B cell (primary cell): ENCODE measurements at regions not wholly inside any gene's neighbourhood (a gene's known extent, or its start where the extent isn't known, plus 50 kb on each side); places are given as distances from the start of the nearest gene placed in this dataset.

Source experiments
- ATAC-seq: fragments of 200-7000 bp; cut with Tn5 transposase; one replicate; pipeline ENCODE4 v1.10.0; 2021; ENCODE audit warnings: low read depth, mild to moderate bottlenecking, moderate number of reproducible peaks, moderate library complexity
- CTCF ChIA-PET: fragments of 350-600 bp; sonication (Branson Sonifier 250); formaldehyde crosslinking; loops from one replicate; lab custom pipeline; 2021; ENCODE audit warnings: antibody characterized with exemption, inconsistent platforms; lab: Charles Lee
- POLR2A ChIA-PET: fragments of 350-600 bp; sonication (Branson Sonifier 250); formaldehyde crosslinking; loops from one replicate; lab custom pipeline; 2021; ENCODE audit warnings: antibody characterized with exemption; lab: Charles Lee
- DNase-seq: peaks from one replicate; pipeline ENCODE4 v3.0.0; 2013
- H2AFZ ChIP-seq: 2 replicates; pipeline ENCODE4 v1.6.1; 2012; ENCODE audit warnings: mild to moderate bottlenecking, low read depth, low read length; ENCODE audit not compliant: insufficient read depth, poor library complexity, severe bottlenecking
- H3K27ac ChIP-seq, 2 donors: 1 replicate in 1 of 2; 2 replicates in 1 of 2; pipeline ENCODE4 v1.5.1; 2012 to 2013; ENCODE audit warnings: low read length in 2 of 2, mild to moderate bottlenecking in 2 of 2, moderate library complexity in 1 of 2
- H3K27me3 ChIP-seq, 4 experiments: fragments of 200-600 bp in 1 of 4; sonication (generic) in 1 of 4; replicated peaks in 1 of 4; 1 replicate in 2 of 4; 2 replicates in 2 of 4; pipeline versions ENCODE4 v1.6.1 to v1.7.0; 2013 to 2016; ENCODE audit warnings: low read length in 3 of 4, mild to moderate bottlenecking in 2 of 4, mixed read lengths in 1 of 4, moderate library complexity in 1 of 4; ENCODE audit not compliant: insufficient read depth in 4 of 4, control insufficient read depth in 3 of 4; ENCODE audit errors: control extremely low read depth in 1 of 4
- H3K36me3 ChIP-seq, 2 experiments: replicated peaks in 1 of 2; 1 replicate in 1 of 2; 2 replicates in 1 of 2; pipeline versions ENCODE4 v1.6.1 to v1.7.1; 2013; ENCODE audit warnings: low read length in 1 of 2; ENCODE audit not compliant: insufficient read depth in 2 of 2, control insufficient read depth in 1 of 2; ENCODE audit errors: control extremely low read depth in 1 of 2, extremely low read depth in 1 of 2
- H3K4me1 ChIP-seq, 2 donors: fragments of 200-600 bp in 1 of 2; sonication (generic) in 1 of 2; 1 replicate in 1 of 2; 2 replicates in 1 of 2; pipeline versions ENCODE4 v1.5.1 to v1.6.1; 2013 to 2017; ENCODE audit warnings: low read length in 2 of 2; ENCODE audit not compliant: control insufficient read depth in 2 of 2, insufficient read depth in 2 of 2
- H3K4me2 ChIP-seq: replicated peaks from 2 replicates; pipeline ENCODE3; 2012; ENCODE audit warnings: mild to moderate bottlenecking, low read depth, low read length; ENCODE audit not compliant: poor library complexity, severe bottlenecking
- H3K4me3 ChIP-seq, 5 experiments: fragments of 200-600 bp in 1 of 5; sonication (generic) in 1 of 5; 1 replicate in 3 of 5; 2 replicates in 2 of 5; pipeline versions ENCODE4 v1.5.1 to v1.7.0; 2011 to 2016; ENCODE audit warnings: low read length in 4 of 5, mild to moderate bottlenecking in 4 of 5, low read depth in 2 of 5, control low read depth in 1 of 5, moderate library complexity in 1 of 5; ENCODE audit not compliant: insufficient read depth in 1 of 5; ENCODE audit errors: control extremely low read depth in 1 of 5, extremely low read depth in 1 of 5
- H3K79me2 ChIP-seq: fragments of 200-600 bp; sonication (generic); one replicate; pipeline ENCODE4 v1.6.0; 2016; ENCODE audit warnings: low read length; ENCODE audit not compliant: control insufficient read depth, insufficient read depth
- H3K9ac ChIP-seq: fragments of 200-600 bp; sonication (generic); 2 replicates; pipeline ENCODE4 v1.6.1; 2017; ENCODE audit warnings: mild to moderate bottlenecking, low read length, moderate library complexity
- H3K9me3 ChIP-seq, 3 donors: one replicate each; pipeline versions ENCODE4 v1.6.1 to v1.7.1; 2013; ENCODE audit warnings: low read length in 2 of 3; ENCODE audit not compliant: control insufficient read depth in 2 of 3, insufficient read depth in 1 of 3; ENCODE audit errors: control extremely low read depth in 1 of 3
- H4K20me1 ChIP-seq: 2 replicates; pipeline ENCODE4 v1.6.0; 2012; ENCODE audit warnings: mild to moderate bottlenecking, low read length; ENCODE audit not compliant: insufficient read depth, control insufficient read depth, poor library complexity, severe bottlenecking
- H3K27ac Mint-ChIP-seq: one replicate; pipeline ENCODE4 v1.8.0; 2021; ENCODE audit warnings: mixed read lengths
- H3K27me3 Mint-ChIP-seq: one replicate; pipeline ENCODE4 v1.8.0; 2021; ENCODE audit warnings: mixed read lengths
- H3K4me1 Mint-ChIP-seq: one replicate; pipeline ENCODE4 v1.8.0; 2021; ENCODE audit warnings: mixed read lengths
- H3K4me3 Mint-ChIP-seq: one replicate; pipeline ENCODE4 v1.8.0; 2021; ENCODE audit warnings: mixed read lengths
- H3K9me3 Mint-ChIP-seq: one replicate; pipeline ENCODE4 v1.8.0; 2022; ENCODE audit warnings: mixed read lengths; ENCODE audit not compliant: insufficient read depth
- CTCF ChIP-seq: fragments of 200-600 bp; IDR thresholded peaks from one replicate; pipeline ENCODE4 v1.8.0; 2022; ENCODE audit warnings: antibody characterized with exemption, mild to moderate bottlenecking
- EZH2 ChIP-seq: IDR thresholded peaks from 2 replicates; pipeline ENCODE4 v1.6.1; 2012; ENCODE audit warnings: borderline replicate concordance, low read depth, mild to moderate bottlenecking, moderate library complexity, low read length; ENCODE audit not compliant: insufficient read depth, poor library complexity, severe bottlenecking
- WGBS: methylation state at CpG from one replicate; pipeline ENCODE4 v1.1.5; 2013; ENCODE audit warnings: missing lambda C conversion rate; ENCODE audit not compliant: insufficient coverage; 5-methylcytosine and 5-hydroxymethylcytosine counted together
- intact Hi-C: fragments of 100-400 bp; cut with micrococcal nuclease; formaldehyde crosslinking; loops from one replicate; pipeline ENCODE4 v1.10.0; 2022

DNA sequence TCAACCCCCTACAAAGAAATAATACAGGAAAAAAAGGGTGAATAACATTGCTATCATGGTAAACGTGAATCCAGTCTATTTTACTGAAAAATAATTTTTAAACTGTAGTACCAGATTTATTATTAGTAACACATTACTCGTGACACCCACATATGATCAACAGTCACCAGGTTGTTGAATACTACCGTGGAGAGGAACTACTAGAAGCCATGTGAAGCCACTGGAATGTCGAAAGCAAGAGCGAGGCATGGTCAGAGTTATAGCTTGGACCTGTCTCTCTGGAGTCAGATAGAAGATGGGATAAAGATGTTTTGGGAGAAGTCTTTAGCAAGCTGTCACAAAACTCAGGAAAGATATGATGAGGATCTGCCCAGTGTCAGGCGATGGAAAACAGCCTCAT lies 63.2 kb upstream of the EPB41L3 start:
- no peak overlapping the region for H3K4me2 ChIP-seq
- H3K27ac ChIP-seq = no peak overlapping the region
- intact Hi-C loops = no loop called here
- no peaks in the 10 kb centered on the region for H3K36me3 ChIP-seq
- no peak overlapping the region for H3K27ac Mint-ChIP-seq
- H3K4me1 ChIP-seq = no peaks in the 10 kb centered on the region
- peaks cover 0 to 4% (median 0%) of the 10 kb centered on the region in 4 experiments for H3K27me3 ChIP-seq
- ChIA-PET POLR2A (no interaction called here), CTCF (no interaction called here)
- H2AFZ ChIP-seq = no peak overlapping the region
- H3K4me1 Mint-ChIP-seq = no peaks in the 10 kb centered on the region
- DNase-seq (no peak), ATAC-seq (no peak)
- H4K20me1 ChIP-seq = no peaks in the 10 kb centered on the region
- H3K79me2 ChIP-seq = no peaks in the 10 kb centered on the region
- H3K27me3 Mint-ChIP-seq = peaks cover 8% of the 10 kb centered on the region
- no peak overlapping the region for H3K4me3 Mint-ChIP-seq
- 88% methylated on average over 4 of the region's 6 CpGs for WGBS
- H3K4me3 ChIP-seq = no peak overlapping the region
- no peak for TF ChIP-seq EZH2
- no peak for TF ChIP-seq CTCF
- H3K9ac ChIP-seq = no peak overlapping the region
- H3K9me3 ChIP-seq = no peaks in the 10 kb centered on the region
- peaks cover 5% of the 10 kb centered on the region for H3K9me3 Mint-ChIP-seq

GRCh38 chr18:5604778-5605177 lies 61.0 kb upstream of the EPB41L3 start:
- POLR2A ChIA-PET = no interaction called here
- CTCF ChIA-PET = interaction anchor here (1.4 kb wide), 1 partner anchor 22 kb away, joined by 3 read pairs; no protein-coding TSS in a partner anchor
- no peaks in the 10 kb centered on the region for H4K20me1 ChIP-seq
- no CpG with 5 or more reads among the region's 2 CpGs for WGBS
- H3K79me2 ChIP-seq = no peaks in the 10 kb centered on the region
- no peak overlapping the region for H3K4me3 ChIP-seq
- H3K4me1 ChIP-seq = no peaks in the 10 kb centered on the region
- no peak for TF ChIP-seq CTCF
- no peak for TF ChIP-seq EZH2
- H2AFZ ChIP-seq = no peak overlapping the region
- H3K27ac ChIP-seq = no peak overlapping the region
- Mint-ChIP-seq H3K4me1 (no peaks in the 10 kb centered on the region), H3K4me3 (no peak overlapping the region), H3K27ac (no peak overlapping the region), H3K9me3 (no peaks in the 10 kb centered on the region), H3K27me3 (peaks cover 8% of the 10 kb centered on the region)
- intact Hi-C loops = no loop called here
- no peak for ATAC-seq
- no peak for DNase-seq
- no peaks in the 10 kb centered on the region for H3K9me3 ChIP-seq
- H3K9ac ChIP-seq = no peak overlapping the region
- H3K4me2 ChIP-seq = no peak overlapping the region
- peaks cover 0 to 4% (median 0%) of the 10 kb centered on the region in 4 experiments for H3K27me3 ChIP-seq
- H3K36me3 ChIP-seq = no peaks in the 10 kb centered on the region
